HEK293 (cell line): ENCODE measurements at regions not wholly inside any gene's neighbourhood (a gene's known extent, or its start where the extent isn't known, plus 50 kb on each side); places are given as distances from the start of the nearest gene placed in this dataset.
A peak's percentile ranks its signal among the peaks of the same experiment; 100 is the strongest.

Experiments used
- CTCF ChIA-PET: fragments of 350-600 bp; formaldehyde crosslinking; extraction: SDS; loops from one replicate; lab custom pipeline; 2021; ENCODE audit warnings: antibody characterized with exemption; lab: Yijun Ruan, JAX
- POLR2A ChIA-PET: fragments of 300-600 bp; formaldehyde crosslinking; extraction: SDS; loops from one replicate; lab custom pipeline; 2020; ENCODE audit warnings: antibody characterized with exemption, inconsistent platforms; lab: Yijun Ruan, JAX
- H3K27ac ChIP-seq: fragments of 200-500 bp; sonication (Bioruptor generic); 2 replicates; pipeline ENCODE4 v1.5.1; 2014; ENCODE audit warnings: low read depth, low read length, control low read depth, inconsistent platforms; ENCODE audit errors: extremely low read depth
- H3K36me3 ChIP-seq, 2 experiments: fragments of 200-500 bp in 1 of 2; sonication (Bioruptor generic) in 1 of 2; 1 replicate in 1 of 2; 2 replicates in 1 of 2; pipeline ENCODE4 v1.5.1; 2014 to 2017; ENCODE audit warnings: inconsistent platforms in 2 of 2, low read length in 2 of 2; ENCODE audit not compliant: control insufficient read depth in 2 of 2, insufficient read depth in 1 of 2
- H3K4me1 ChIP-seq: fragments of 200-500 bp; sonication (Bioruptor generic); 2 replicates; pipeline ENCODE4 v1.5.1; 2014; ENCODE audit warnings: mild to moderate bottlenecking, low read length, inconsistent platforms; ENCODE audit not compliant: control insufficient read depth, insufficient read depth
- H3K4me3 ChIP-seq: 2 replicates; pipeline ENCODE4 v1.5.1; 2011; ENCODE audit warnings: low read depth, mild to moderate bottlenecking, control low read depth, low read length, moderate library complexity
- H3K9me3 ChIP-seq: fragments of 200-500 bp; sonication (Bioruptor generic); 2 replicates; pipeline ENCODE4 v1.5.1; 2014; ENCODE audit warnings: low read depth, low read length, inconsistent platforms; ENCODE audit not compliant: control insufficient read depth, insufficient read depth
- EGR2 ChIP-seq: fragments of 450-650 bp; formaldehyde crosslinking; IDR thresholded peaks from 2 replicates; pipeline ENCODE4 v1.5.1; 2016; ENCODE audit warnings: low read depth, missing biosample characterization, missing genetic modification characterization
- PRDM2 ChIP-seq: fragments of 450-650 bp; formaldehyde crosslinking; IDR thresholded peaks from 2 replicates; pipeline ENCODE4 v1.5.1; 2016; ENCODE audit warnings: missing biosample characterization, missing genetic modification characterization, borderline replicate concordance
- TRIM28 ChIP-seq: IDR thresholded peaks from 2 replicates; pipeline ENCODE4 v1.6.1; 2011; ENCODE audit warnings: low read length, control low read depth, borderline replicate concordance
- ZBTB26 ChIP-seq: fragments of 450-650 bp; formaldehyde crosslinking; optimal IDR thresholded peaks from 2 replicates; pipeline ENCODE3; 2016; ENCODE audit warnings: missing biosample characterization, mild to moderate bottlenecking, missing genetic modification characterization
- ZFP69B ChIP-seq: fragments of 450-650 bp; formaldehyde crosslinking; IDR thresholded peaks from 2 replicates; pipeline ENCODE4 v1.5.1; 2016; ENCODE audit warnings: missing biosample characterization, missing genetic modification characterization
- ZNF133 ChIP-seq: fragments of 450-650 bp; formaldehyde crosslinking; IDR thresholded peaks from 2 replicates; pipeline ENCODE4 v1.5.1; 2016; ENCODE audit warnings: missing biosample characterization, missing genetic modification characterization
- ZNF184 ChIP-seq: fragments of 450-650 bp; IDR thresholded peaks from 2 replicates; pipeline ENCODE4 v1.5.1; 2018; ENCODE audit warnings: missing biosample characterization, mild to moderate bottlenecking, missing genetic modification characterization
- ZNF2 ChIP-seq: fragments of 450-650 bp; formaldehyde crosslinking; IDR thresholded peaks from 2 replicates; pipeline ENCODE4 v1.5.1; 2016; ENCODE audit warnings: missing biosample characterization, missing genetic modification characterization
- ZNF335 ChIP-seq: fragments of 450-650 bp; formaldehyde crosslinking; conservative IDR thresholded peaks from 2 replicates; pipeline ENCODE4 v1.5.1; 2016; ENCODE audit warnings: missing biosample characterization, missing genetic modification characterization
- ZNF341 ChIP-seq: fragments of 450-650 bp; formaldehyde crosslinking; IDR thresholded peaks from 2 replicates; pipeline ENCODE4; 2016; ENCODE audit warnings: low read depth, missing biosample characterization, missing genetic modification characterization
- ZNF416 ChIP-seq: fragments of 450-650 bp; formaldehyde crosslinking; IDR thresholded peaks from 2 replicates; pipeline ENCODE4 v1.5.1; 2016; ENCODE audit warnings: missing biosample characterization, missing genetic modification characterization
- ZNF548 ChIP-seq: fragments of 450-650 bp; formaldehyde crosslinking; IDR thresholded peaks from 2 replicates; pipeline ENCODE4 v1.5.1; 2016; ENCODE audit warnings: missing biosample characterization, missing genetic modification characterization
- ZNF549 ChIP-seq: fragments of 450-650 bp; IDR thresholded peaks from 2 replicates; pipeline ENCODE4 v1.5.1; 2018; ENCODE audit warnings: missing biosample characterization, missing genetic modification characterization, mild to moderate bottlenecking, inconsistent platforms, moderate library complexity
- ZNF558 ChIP-seq: fragments of 450-650 bp; formaldehyde crosslinking; IDR thresholded peaks from 2 replicates; pipeline ENCODE4 v1.5.1; 2016; ENCODE audit warnings: missing biosample characterization, missing genetic modification characterization
- ZNF629 ChIP-seq: fragments of 450-650 bp; formaldehyde crosslinking; IDR thresholded peaks from 2 replicates; pipeline ENCODE4 v1.5.1; 2017; ENCODE audit warnings: missing biosample characterization, missing genetic modification characterization
- ZNF660 ChIP-seq: fragments of 450-650 bp; IDR thresholded peaks from 2 replicates; pipeline ENCODE4 v1.5.1; 2018; ENCODE audit warnings: missing biosample characterization, mild to moderate bottlenecking, missing genetic modification characterization

- Histone ChIP-seq H3K9me3 (no peaks in the 10 kb centered on the region), H3K27ac (no peak overlapping the region), H3K4me1 (no peaks in the 10 kb centered on the region), H3K4me3 (no peak overlapping the region), H3K36me3 (no peaks in the 10 kb centered on the region)
- CTCF ChIA-PET = interaction anchor here (0.6 kb wide), 1 partner anchor 49 kb away, joined by 5 read pairs; no protein-coding TSS in a partner anchor
- POLR2A ChIA-PET = no interaction called here
- no peak for TF ChIP-seq ZNF341 (tag by site-specific recombination)
Measured at GRCh38 chr12:114938487-114939210, 254.7 kb upstream of the TBX3 start.

GRCh38 chr12:114936148-114937079, 252.4 kb upstream of the TBX3 start:
- Histone ChIP-seq H3K9me3 (no peaks in the 10 kb centered on the region), H3K4me1 (no peaks in the 10 kb centered on the region), H3K36me3 (no peaks in the 10 kb centered on the region), H3K4me3 (no peak overlapping the region), H3K27ac (no peak overlapping the region)
- TF ChIP-seq ZNF660 (tag by site-specific recombination) (peak; percentile 66; the same call in 1 of the 2 replicates), ZNF629 (tag by site-specific recombination) (0 out of 2 replicates have a peak, but pooled peaks have one; percentile 39), TRIM28 (peak; percentile 29; the same call in 1 of the 2 replicates), ZNF335 (tag by site-specific recombination) (peak; percentile 29; the same call in 1 of the 2 replicates), ZNF416 (tag by site-specific recombination) (no peak), ZNF558 (tag by site-specific recombination) (peak; percentile 68), ZNF184 (tag by site-specific recombination) (0 out of 2 replicates have a peak, but pooled peaks have one; percentile 72), PRDM2 (tag by site-specific recombination) (no peak)
- CTCF ChIA-PET = interaction anchor here (0.5 to 1.1 kb wide), 2 partner anchors 268 to 982 kb away, joined by 3 read pairs; no protein-coding TSS in a partner anchor
- POLR2A ChIA-PET = no interaction called here

- POLR2A ChIA-PET = no interaction called here
- TF ChIP-seq ZNF2 = no peak
- no peak for TF ChIP-seq ZNF549 (tag by site-specific recombination)
- no peak for TF ChIP-seq ZFP69B
- no peak for TF ChIP-seq ZBTB26 (tag by site-specific recombination)
- no peak for TF ChIP-seq ZNF184 (tag by site-specific recombination)
- TF ChIP-seq ZNF548 (tag by site-specific recombination) = no peak
- TF ChIP-seq ZNF133 = peak; percentile 67; the same call in 1 of the 2 replicates
- no peak for TF ChIP-seq EGR2 (tag by site-specific recombination)
Measured at GRCh38 chr12:114935658-114936057, 251.7 kb upstream of the TBX3 start.

More at GRCh38 chr12:114935658-114936057, 251.7 kb upstream of the TBX3 start:
- Histone ChIP-seq H3K4me3 (no peak overlapping the region), H3K27ac (no peak overlapping the region), H3K36me3 (no peaks in the 10 kb centered on the region), H3K4me1 (no peaks in the 10 kb centered on the region), H3K9me3 (no peaks in the 10 kb centered on the region)
- CTCF ChIA-PET = interaction anchor here (0.5 to 1.1 kb wide), 2 partner anchors 267 to 982 kb away, joined by 3 read pairs; no protein-coding TSS in a partner anchor
